Calu3 (cell line): ENCODE measurements at regions not wholly inside any gene's neighbourhood (a gene's known extent, or its start where the extent isn't known, plus 50 kb on each side); places are given as distances from the start of the nearest gene placed in this dataset.

Experiments
- BruUV-seq: library from RNA; stranded (reverse); fragments of 400-500 nt; replicated peaks from 2 replicates; lab custom pipeline; 2021; lab: Mats Ljungman, UMichigan
- CTCF ChIA-PET: fragments of 300-600 bp; sonication (Branson Sonifier 250); formaldehyde crosslinking; loops from one replicate; lab custom pipeline; 2022; ENCODE audit warnings: antibody characterized with exemption; lab: Charles Lee
- DNase-seq: peaks from one replicate; pipeline ENCODE4 v3.0.0; 2022
- H3K27ac Mint-ChIP-seq: one replicate; pipeline ENCODE4 v1.8.0; 2022; ENCODE audit warnings: mixed read lengths; ENCODE audit not compliant: unreplicated experiment
- H3K27me3 Mint-ChIP-seq: one replicate; pipeline ENCODE4 v1.8.0; 2022; ENCODE audit warnings: mixed read lengths; ENCODE audit not compliant: unreplicated experiment
- H3K36me3 Mint-ChIP-seq: one replicate; pipeline ENCODE4 v1.8.0; 2022; ENCODE audit warnings: mild to moderate bottlenecking, moderate library complexity, mixed read lengths; ENCODE audit not compliant: insufficient read depth, unreplicated experiment
- H3K4me1 Mint-ChIP-seq: one replicate; pipeline ENCODE4 v1.8.0; 2022; ENCODE audit warnings: mild to moderate bottlenecking, low read depth, mixed read lengths; ENCODE audit not compliant: unreplicated experiment
- H3K4me3 Mint-ChIP-seq: one replicate; pipeline ENCODE4 v1.8.0; 2022; ENCODE audit warnings: mild to moderate bottlenecking, low read depth, moderate library complexity, mixed read lengths; ENCODE audit not compliant: unreplicated experiment
- H3K9me3 Mint-ChIP-seq: one replicate; pipeline ENCODE4 v1.8.0; 2022; ENCODE audit warnings: low read depth, mixed read lengths; ENCODE audit not compliant: unreplicated experiment
- intact Hi-C: fragments of 100-400 bp; cut with micrococcal nuclease; formaldehyde crosslinking; loops from one replicate; pipeline ENCODE4 v1.10.0; 2022; ENCODE audit not compliant: unreplicated experiment
- TF ChIP-seq, protein P1 (sequence below): fragments of 200-600 bp; IDR thresholded peaks from one replicate; pipeline ENCODE4 v1.8.0; 2022; ENCODE audit warnings: antibody characterized with exemption; ENCODE audit not compliant: unreplicated experiment

DNA sequence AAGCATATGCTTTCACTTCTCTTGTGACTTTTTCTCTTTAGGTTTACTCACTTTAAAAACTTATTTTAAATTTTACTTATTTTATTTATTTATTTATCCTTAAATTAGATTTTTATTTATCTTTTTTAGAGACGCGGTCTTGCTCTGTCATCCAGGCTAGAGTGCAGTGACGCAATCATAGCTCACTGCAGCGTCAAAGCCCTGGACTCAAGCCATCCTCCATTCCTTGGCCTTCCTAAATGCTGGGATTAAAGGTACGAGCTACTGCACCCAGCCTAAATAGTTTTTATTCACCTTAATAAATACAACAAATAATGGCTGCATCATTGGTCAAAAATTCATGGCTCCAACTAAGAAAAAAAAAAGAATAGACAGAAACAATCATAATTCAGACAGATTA lies 415.7 kb upstream of the FIGN start:
- BruUV-seq: no TSS peak
- no peak for DNase-seq
- no peaks in the 10 kb centered on the region for H3K4me1 Mint-ChIP-seq
- H3K4me3 Mint-ChIP-seq: no peak overlapping the region
- intact Hi-C loops: no loop called here
- TF ChIP-seq, protein P1, sequence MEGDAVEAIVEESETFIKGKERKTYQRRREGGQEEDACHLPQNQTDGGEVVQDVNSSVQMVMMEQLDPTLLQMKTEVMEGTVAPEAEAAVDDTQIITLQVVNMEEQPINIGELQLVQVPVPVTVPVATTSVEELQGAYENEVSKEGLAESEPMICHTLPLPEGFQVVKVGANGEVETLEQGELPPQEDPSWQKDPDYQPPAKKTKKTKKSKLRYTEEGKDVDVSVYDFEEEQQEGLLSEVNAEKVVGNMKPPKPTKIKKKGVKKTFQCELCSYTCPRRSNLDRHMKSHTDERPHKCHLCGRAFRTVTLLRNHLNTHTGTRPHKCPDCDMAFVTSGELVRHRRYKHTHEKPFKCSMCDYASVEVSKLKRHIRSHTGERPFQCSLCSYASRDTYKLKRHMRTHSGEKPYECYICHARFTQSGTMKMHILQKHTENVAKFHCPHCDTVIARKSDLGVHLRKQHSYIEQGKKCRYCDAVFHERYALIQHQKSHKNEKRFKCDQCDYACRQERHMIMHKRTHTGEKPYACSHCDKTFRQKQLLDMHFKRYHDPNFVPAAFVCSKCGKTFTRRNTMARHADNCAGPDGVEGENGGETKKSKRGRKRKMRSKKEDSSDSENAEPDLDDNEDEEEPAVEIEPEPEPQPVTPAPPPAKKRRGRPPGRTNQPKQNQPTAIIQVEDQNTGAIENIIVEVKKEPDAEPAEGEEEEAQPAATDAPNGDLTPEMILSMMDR: no peak
- no peaks in the 10 kb centered on the region for H3K36me3 Mint-ChIP-seq
- no peaks in the 10 kb centered on the region for H3K27me3 Mint-ChIP-seq
- H3K9me3 Mint-ChIP-seq: no peaks in the 10 kb centered on the region
- no peak overlapping the region for H3K27ac Mint-ChIP-seq
- CTCF ChIA-PET: no interaction called here

DNA sequence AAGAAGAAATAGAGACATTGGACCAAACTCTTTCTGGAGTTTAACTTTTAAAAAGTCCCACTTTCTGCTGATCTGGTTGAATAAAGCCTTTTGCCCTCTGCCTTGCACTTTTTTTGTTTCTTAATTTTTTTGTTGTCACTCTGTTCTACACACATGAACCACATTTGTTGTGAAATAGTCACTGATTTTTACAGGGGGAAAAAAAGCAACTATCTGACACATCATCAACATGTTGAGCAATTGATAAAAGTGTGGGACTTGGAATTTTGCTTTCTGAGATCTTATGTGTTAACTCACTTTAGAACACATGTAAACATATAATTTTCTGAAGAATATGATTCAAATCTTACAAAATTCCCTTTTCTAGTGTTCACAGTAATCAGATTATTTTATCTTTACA lies 414.8 kb upstream of the FIGN start:
- TF ChIP-seq, protein P1: no peak
- no peak for DNase-seq
- CTCF ChIA-PET: no interaction called here
- H3K9me3 Mint-ChIP-seq: no peaks in the 10 kb centered on the region
- intact Hi-C loops: no loop called here
- BruUV-seq: no TSS peak
- no peaks in the 10 kb centered on the region for H3K4me1 Mint-ChIP-seq
- no peak overlapping the region for H3K27ac Mint-ChIP-seq
- H3K36me3 Mint-ChIP-seq: no peaks in the 10 kb centered on the region
- H3K4me3 Mint-ChIP-seq: no peak overlapping the region
- no peaks in the 10 kb centered on the region for H3K27me3 Mint-ChIP-seq

DNA sequence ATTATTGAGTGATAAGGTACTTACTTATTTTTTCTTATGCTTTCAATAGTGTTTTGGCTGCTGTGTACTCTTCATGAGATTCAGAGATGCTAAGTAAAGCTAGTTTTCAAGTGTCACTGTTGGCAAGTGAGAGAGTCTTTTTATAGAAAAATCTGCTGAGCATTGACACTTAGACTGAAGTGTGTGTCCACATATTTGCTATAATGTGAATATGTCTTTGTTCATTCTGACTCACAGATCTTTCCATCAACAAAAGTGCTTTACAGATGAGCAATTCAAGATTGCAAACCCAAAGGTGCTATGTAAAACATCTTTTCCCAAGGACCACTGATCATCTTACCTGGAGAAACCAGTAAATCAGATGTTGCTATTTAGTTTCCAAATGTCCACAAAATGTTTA lies 410.6 kb upstream of the FIGN start:
- H3K4me1 Mint-ChIP-seq: no peaks in the 10 kb centered on the region
- no peaks in the 10 kb centered on the region for H3K36me3 Mint-ChIP-seq
- H3K27me3 Mint-ChIP-seq: no peaks in the 10 kb centered on the region
- no peak overlapping the region for H3K4me3 Mint-ChIP-seq
- DNase-seq: no peak
- CTCF ChIA-PET: no interaction called here
- TF ChIP-seq, protein P1: no peak
- H3K9me3 Mint-ChIP-seq: no peaks in the 10 kb centered on the region
- BruUV-seq: no TSS peak
- intact Hi-C loops: no loop called here
- H3K27ac Mint-ChIP-seq: no peak overlapping the region

DNA sequence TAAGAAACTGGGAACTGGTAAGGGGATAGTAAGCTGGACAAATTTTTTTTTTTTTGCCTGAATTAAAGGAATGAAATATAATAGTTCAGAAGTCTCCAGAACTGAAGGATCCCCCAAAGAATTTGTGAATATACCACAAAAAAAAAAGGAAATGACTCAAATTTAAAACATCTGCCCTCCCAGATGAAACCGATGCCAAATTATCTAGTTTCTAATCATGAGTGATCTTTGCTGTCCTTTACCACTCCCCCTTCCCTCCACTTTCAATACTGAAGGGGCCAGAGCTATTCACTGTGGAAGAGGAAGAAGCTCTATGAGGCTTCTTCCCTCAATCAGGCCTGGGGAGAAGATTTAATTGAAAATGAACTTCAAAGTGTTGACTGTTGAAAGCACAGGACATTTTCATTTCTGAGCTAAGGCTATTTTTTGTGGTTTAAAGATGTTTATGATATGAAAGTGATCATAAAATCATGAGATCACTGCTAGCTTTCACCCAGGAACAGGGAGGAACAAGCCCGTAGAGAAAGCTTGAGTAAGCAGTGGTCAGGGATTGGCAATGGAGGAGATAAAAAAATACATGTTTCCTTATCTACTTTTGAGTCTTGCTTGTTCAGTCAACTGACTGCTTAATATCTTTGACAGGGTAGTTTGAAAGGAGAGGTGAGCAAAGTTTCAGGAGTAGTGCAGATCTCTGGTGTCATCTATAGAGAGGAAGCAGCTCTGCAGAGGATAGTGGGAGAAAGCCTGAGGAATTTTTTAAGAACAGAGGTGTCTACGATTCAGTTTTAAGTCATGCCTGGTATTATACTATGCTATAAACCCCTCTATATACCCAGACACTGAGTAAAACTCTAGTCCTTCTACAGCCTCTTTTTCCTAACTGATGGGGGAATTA lies 409.5 kb upstream of the FIGN start:
- intact Hi-C loops: no loop called here
- no peaks in the 10 kb centered on the region for H3K9me3 Mint-ChIP-seq
- CTCF ChIA-PET: no interaction called here
- DNase-seq: no peak
- TF ChIP-seq, protein P1: no peak
- no peaks in the 10 kb centered on the region for H3K36me3 Mint-ChIP-seq
- BruUV-seq: no TSS peak
- H3K27ac Mint-ChIP-seq: no peak overlapping the region
- no peaks in the 10 kb centered on the region for H3K4me1 Mint-ChIP-seq
- no peaks in the 10 kb centered on the region for H3K27me3 Mint-ChIP-seq
- no peak overlapping the region for H3K4me3 Mint-ChIP-seq
